Fibroblast of lung (primary cell): ENCODE measurements at regions not wholly inside any gene's neighbourhood (a gene's known extent, or its start where the extent isn't known, plus 50 kb on each side); places are given as distances from the start of the nearest gene placed in this dataset.

Experiments used
- DNase-seq, 2 donors: peaks; one replicate each; pipeline versions ENCODE4 v3.0.0 to v3.0.0-alpha.2; 2010; ENCODE audit warnings: low read depth in 2 of 2
- H2AFZ ChIP-seq: 2 replicates; pipeline ENCODE4 v1.5.1; 2012; ENCODE audit warnings: low read length, control low read depth, inconsistent platforms
- H3K27ac ChIP-seq: 2 replicates; pipeline ENCODE4 v1.5.1; 2011; ENCODE audit warnings: low read length, control low read depth; ENCODE audit not compliant: insufficient read depth
- H3K27me3 ChIP-seq: 2 replicates; pipeline ENCODE4 v1.5.1; 2011; ENCODE audit warnings: mild to moderate bottlenecking, low read length; ENCODE audit not compliant: control insufficient read depth, insufficient read depth
- H3K36me3 ChIP-seq: 2 replicates; pipeline ENCODE4 v1.5.1; 2011; ENCODE audit warnings: low read length; ENCODE audit not compliant: control insufficient read depth, insufficient read depth
- H3K4me1 ChIP-seq: 2 replicates; pipeline ENCODE4 v1.5.1; 2011; ENCODE audit warnings: low read length; ENCODE audit not compliant: control insufficient read depth, insufficient read depth; ENCODE audit errors: extremely low read depth
- H3K4me2 ChIP-seq: 2 replicates; pipeline ENCODE4 v1.5.1; 2011; ENCODE audit warnings: low read length, control low read depth; ENCODE audit not compliant: insufficient read depth; ENCODE audit errors: extremely low read depth
- H3K4me3 ChIP-seq, 4 experiments: fragments of 200-600 bp in 1 of 4; sonication (generic) in 1 of 4; replicated peaks in 1 of 4; 2 replicates each; pipeline ENCODE4 v1.5.1; 2011 to 2016; ENCODE audit warnings: low read length in 4 of 4, low read depth in 3 of 4, mild to moderate bottlenecking in 3 of 4, control low read depth in 2 of 4, inconsistent platforms in 1 of 4, mixed read lengths in 1 of 4; ENCODE audit not compliant: insufficient read depth in 1 of 4; ENCODE audit errors: control extremely low read depth in 1 of 4
- H3K79me2 ChIP-seq: 2 replicates; pipeline ENCODE4 v1.5.1; 2012; ENCODE audit warnings: mild to moderate bottlenecking, low read length, inconsistent platforms; ENCODE audit not compliant: control insufficient read depth, insufficient read depth
- H3K9ac ChIP-seq: 2 replicates; pipeline ENCODE4 v1.5.1; 2011; ENCODE audit warnings: mild to moderate bottlenecking, low read length, control low read depth; ENCODE audit not compliant: insufficient read depth
- H3K9me3 ChIP-seq: 2 replicates; pipeline ENCODE4 v1.5.1; 2012; ENCODE audit warnings: low read depth, low read length; ENCODE audit not compliant: control insufficient read depth, insufficient read depth
- H4K20me1 ChIP-seq: 2 replicates; pipeline ENCODE4 v1.5.1; 2011; ENCODE audit warnings: low read length; ENCODE audit not compliant: control insufficient read depth, insufficient read depth; ENCODE audit errors: extremely low read depth
- CTCF ChIP-seq, 2 donors: IDR thresholded peaks in 1 of 2; conservative IDR thresholded peaks in 1 of 2; 1 replicate in 1 of 2; 2 replicates in 1 of 2; pipeline ENCODE4 v1.5.1; 2011 to 2012; ENCODE audit warnings: low read length in 2 of 2, control low read depth in 1 of 2, inconsistent platforms in 1 of 2, low read depth in 1 of 2, mild to moderate bottlenecking in 1 of 2
- EZH2 ChIP-seq: IDR thresholded peaks from 2 replicates; pipeline ENCODE4 v1.5.1; 2012; ENCODE audit warnings: low read length, control low read depth, mild to moderate bottlenecking; ENCODE audit errors: missing control alignments

- H3K9me3 ChIP-seq: no peaks in the 10 kb centered on the region
- no peaks in the 10 kb centered on the region for H4K20me1 ChIP-seq
- H3K27me3 ChIP-seq: no peaks in the 10 kb centered on the region
- H3K9ac ChIP-seq: no peak overlapping the region
- H3K79me2 ChIP-seq: no peaks in the 10 kb centered on the region
- H3K4me1 ChIP-seq: no peaks in the 10 kb centered on the region
- TF ChIP-seq EZH2 (no peak), CTCF (conservative IDR thresholded peaks at IDR 0.05 in 1 of 2, IDR thresholded peaks at IDR 0.05 in 1 of 2; ENCODE audit: low read depth in 1 of 2, low read length in 2 of 2) (no peak)
- DNase-seq: no peak
- no peak overlapping the region for H3K27ac ChIP-seq
- no peak overlapping the region for H2AFZ ChIP-seq
- H3K36me3 ChIP-seq: no peaks in the 10 kb centered on the region
- H3K4me2 ChIP-seq: no peak overlapping the region
- H3K4me3 ChIP-seq: no peak overlapping the region
Observed at GRCh38 chr18:40197711-40198110, 1757.3 kb upstream of the PIK3C3 start.

- no peak overlapping the region for H3K4me3 ChIP-seq
- peak; percentile 13 to 63 for DNase-seq
- no peak overlapping the region for H3K9ac ChIP-seq
- H3K4me2 ChIP-seq: no peak overlapping the region
- H3K36me3 ChIP-seq: no peaks in the 10 kb centered on the region
- H2AFZ ChIP-seq: no peak overlapping the region
- H3K79me2 ChIP-seq: no peaks in the 10 kb centered on the region
- no peak overlapping the region for H3K27ac ChIP-seq
- no peaks in the 10 kb centered on the region for H4K20me1 ChIP-seq
- H3K9me3 ChIP-seq: no peaks in the 10 kb centered on the region
- no peak for TF ChIP-seq CTCF (conservative IDR thresholded peaks at IDR 0.05 in 1 of 2, IDR thresholded peaks at IDR 0.05 in 1 of 2; ENCODE audit: low read depth in 1 of 2, low read length in 2 of 2)
- no peak for TF ChIP-seq EZH2
- H3K4me1 ChIP-seq: no peaks in the 10 kb centered on the region
- no peaks in the 10 kb centered on the region for H3K27me3 ChIP-seq
Observed at GRCh38 chr18:40186677-40187076, 1768.4 kb upstream of the PIK3C3 start.

GRCh38 chr18:40179729-40180461, 1775.1 kb upstream of the PIK3C3 start:
- peak; percentile 4 to 50 for DNase-seq
- no peaks in the 10 kb centered on the region for H3K4me1 ChIP-seq
- H4K20me1 ChIP-seq: no peaks in the 10 kb centered on the region
- no peaks in the 10 kb centered on the region for H3K36me3 ChIP-seq
- no peaks in the 10 kb centered on the region for H3K9me3 ChIP-seq
- no peak overlapping the region for H3K4me2 ChIP-seq
- no peak overlapping the region for H2AFZ ChIP-seq
- H3K9ac ChIP-seq: no peak overlapping the region
- H3K4me3 ChIP-seq: no peak overlapping the region
- no peaks in the 10 kb centered on the region for H3K27me3 ChIP-seq
- no peak overlapping the region for H3K27ac ChIP-seq
- TF ChIP-seq CTCF (conservative IDR thresholded peaks at IDR 0.05 in 1 of 2, IDR thresholded peaks at IDR 0.05 in 1 of 2; ENCODE audit: low read depth in 1 of 2, low read length in 2 of 2) (peak in 1 of 2 donors; percentile 13), EZH2 (no peak)
- H3K79me2 ChIP-seq: no peaks in the 10 kb centered on the region
